ENCODE measurements at regions not wholly inside any gene's neighbourhood (a gene's known extent, or its start where the extent isn't known, plus 50 kb on each side); places are given as distances from the start of the nearest gene placed in this dataset.

GRCh38 chr11:115843111-115843510, 338.9 kb upstream of the CADM1 start:
- no peak for DNase-seq (ENCODE audit: low spot score)

GRCh38 chr11:115820026-115820425, 315.8 kb upstream of the CADM1 start:
- DNase-seq (ENCODE audit: low spot score) = no peak

DNA sequence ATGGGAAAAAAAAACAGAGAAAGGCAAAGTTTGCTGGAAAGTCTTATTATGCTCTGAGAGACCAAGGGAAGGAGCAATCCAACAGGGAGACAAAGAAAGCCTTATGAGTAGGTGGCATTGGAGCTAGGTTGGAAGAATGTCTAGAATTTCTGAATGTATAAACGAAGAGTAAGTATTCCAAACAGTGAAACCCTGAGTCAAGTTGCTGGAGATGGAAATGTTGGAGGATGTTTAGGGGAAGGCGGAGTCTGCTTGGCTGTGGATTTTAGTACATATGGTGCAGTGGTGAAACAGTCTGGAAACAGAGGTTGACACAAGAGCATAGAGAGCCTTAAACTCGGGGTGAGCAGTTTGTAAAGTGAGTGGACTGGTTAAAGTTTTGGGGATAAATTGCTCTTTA, 314.8 kb upstream of the CADM1 start:
- DNase-seq (ENCODE audit: low spot score) = no peak

DNA sequence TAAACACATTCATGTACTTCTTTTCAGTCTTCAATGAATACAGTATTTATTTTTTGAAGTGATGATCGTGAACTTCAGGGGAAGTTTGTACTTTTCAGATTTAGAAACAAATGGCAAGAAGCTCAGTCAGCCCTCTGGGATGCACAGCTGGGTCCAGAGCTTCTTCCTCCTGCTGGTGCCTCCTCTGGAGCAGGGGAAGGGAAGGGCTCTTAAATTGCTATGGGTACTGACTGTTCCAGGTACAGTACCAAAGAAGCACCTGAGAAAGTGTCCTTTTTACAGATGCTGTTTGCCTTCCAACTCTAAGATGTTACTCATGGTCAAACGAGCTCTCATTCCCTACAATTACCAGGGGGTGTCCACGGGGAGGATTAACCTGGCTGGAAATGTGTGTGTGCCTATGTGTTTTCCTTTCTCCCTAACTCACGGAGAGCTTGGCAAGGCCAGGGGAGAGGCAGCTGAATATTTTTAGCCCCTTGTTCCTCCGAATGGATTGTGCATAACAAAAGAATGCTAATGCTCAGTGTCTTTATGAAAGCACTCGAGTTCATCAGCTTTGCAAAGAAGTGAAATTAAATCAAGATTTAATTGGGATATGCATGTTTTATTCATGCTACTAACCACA, 313.7 kb upstream of the CADM1 start:
- DNase-seq (ENCODE audit: low spot score) = no peak

GRCh38 chr11:115808351-115808940, 304.2 kb upstream of the CADM1 start:
- DNase-seq (ENCODE audit: low spot score) = no peak

DNA sequence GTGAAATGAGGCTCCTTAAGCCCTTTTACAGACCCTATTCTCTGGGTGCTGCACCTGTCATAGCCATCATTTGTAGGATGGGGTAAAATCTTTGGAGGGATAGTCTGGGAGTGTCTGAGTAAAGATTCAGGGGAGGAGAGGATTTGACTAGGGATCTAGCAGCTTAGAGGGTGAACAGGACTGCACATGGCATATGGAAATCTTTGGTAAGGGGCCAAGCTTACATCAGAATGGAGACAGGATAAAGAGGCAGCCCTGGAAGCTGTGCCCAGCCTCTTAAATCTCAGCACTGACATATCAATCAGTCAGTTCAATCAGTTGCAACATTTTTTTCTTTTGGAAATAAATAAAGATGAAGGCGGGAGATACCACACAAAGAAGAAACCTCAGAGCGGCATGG, 301.8 kb upstream of the CADM1 start:
- DNase-seq (ENCODE audit: low spot score) = no peak

GRCh38 chr11:115803073-115803740, 299.0 kb upstream of the CADM1 start:
- DNase-seq (ENCODE audit: low spot score) = no peak

- no peak for DNase-seq (ENCODE audit: low spot score)
Measured at GRCh38 chr11:115802641-115803040, 298.4 kb upstream of the CADM1 start.

DNA sequence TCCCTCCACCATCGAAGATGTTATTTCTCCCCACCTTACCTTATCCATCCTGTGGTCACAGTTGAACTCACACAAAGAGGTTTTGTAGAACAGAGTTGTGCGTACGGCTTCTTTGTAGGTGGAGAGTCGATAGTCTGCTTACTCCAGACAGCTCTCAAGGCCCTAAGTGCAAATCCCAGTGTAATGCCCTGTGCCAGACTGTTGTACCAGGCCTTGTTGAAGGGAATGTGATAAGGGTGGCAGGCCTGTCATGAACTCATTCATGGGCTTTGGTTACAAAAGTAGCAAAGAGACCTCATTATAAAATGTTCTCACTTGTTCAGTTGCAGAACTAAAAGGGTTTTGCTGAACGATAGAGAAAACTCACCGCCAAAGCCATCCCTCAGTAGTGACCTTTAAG, 288.7 kb upstream of the CADM1 start:
- DNase-seq (ENCODE audit: low spot score) = no peak

- no peak for DNase-seq (ENCODE audit: low spot score)
Measured at GRCh38 chr11:115787302-115787701, 283.1 kb upstream of the CADM1 start.

DNA sequence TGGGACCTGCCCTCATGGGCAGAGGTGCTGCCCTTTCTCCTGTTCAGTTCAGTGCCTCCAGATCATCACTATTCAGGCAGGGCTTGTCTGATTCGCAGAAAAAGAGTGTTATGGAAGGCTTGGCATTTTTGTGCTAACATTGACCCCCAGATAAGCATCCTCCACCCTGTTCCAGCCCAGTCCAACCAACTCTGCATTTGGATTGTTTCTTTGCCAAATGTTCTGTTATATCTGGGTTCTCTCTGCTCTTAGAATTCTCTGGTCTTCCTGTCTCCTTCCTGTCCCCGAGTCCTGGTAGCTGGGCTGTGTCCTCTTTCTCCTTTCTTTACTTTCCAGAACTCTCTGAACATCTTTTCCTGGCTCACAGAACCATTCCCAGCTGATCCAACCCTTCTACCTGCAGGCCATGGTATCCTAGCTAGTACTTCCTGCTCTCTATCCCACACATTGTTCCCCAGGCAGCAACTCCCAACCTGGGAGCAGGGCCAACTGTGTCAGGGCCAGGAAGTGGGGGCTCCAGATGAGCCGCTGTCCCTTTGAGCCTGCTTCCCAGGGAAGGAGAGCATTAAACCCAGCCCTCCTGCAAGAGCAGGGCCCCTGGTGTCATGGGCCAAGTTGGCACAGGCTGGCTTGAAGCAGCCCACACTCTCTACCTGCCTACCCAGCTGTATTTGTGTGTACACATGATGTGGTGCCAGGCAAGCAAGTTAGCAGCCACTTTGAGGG, 280.7 kb upstream of the CADM1 start:
- DNase-seq (ENCODE audit: low spot score) = no peak

GRCh38 chr11:115780646-115781362, 276.6 kb upstream of the CADM1 start:
- DNase-seq (ENCODE audit: low spot score) = no peak

DNA sequence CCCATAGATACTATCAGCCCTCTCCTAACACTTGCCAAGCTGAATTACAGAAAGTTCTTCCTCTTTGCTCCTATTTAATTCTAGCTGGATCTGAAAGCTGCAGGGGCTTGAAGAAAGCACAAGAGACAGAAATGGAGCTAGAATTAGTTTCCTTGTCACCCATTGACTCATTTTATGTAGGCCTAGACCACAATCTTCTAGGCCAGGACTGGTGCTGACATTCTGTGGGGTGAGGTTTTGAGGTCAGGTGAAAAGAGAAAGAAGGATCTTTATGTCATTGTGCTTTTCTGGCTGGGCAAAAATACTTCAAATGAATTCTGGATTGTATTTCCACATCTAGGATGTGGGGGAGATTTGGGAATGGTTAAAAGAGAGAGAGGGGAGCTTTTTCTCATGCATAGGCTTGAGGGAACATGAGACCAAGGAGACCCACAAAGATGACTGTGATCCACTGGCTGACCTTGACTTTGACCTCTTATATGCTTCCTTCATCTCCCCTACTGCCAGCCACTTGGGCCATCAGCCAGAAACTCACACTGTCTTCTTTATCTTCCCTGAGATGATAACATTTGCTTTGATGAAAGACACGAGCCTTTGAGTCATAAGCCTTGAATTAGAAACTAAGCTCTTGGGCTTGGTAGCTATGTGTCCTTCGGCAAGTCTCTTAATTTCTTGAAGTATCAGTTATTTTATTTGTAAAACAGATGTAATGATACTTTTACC, 274.9 kb upstream of the CADM1 start:
- DNase-seq (ENCODE audit: low spot score) = no peak

GRCh38 chr11:115776916-115777315, 272.7 kb upstream of the CADM1 start:
- DNase-seq (ENCODE audit: low spot score) = no peak

GRCh38 chr11:115775846-115776245, 271.6 kb upstream of the CADM1 start:
- no peak for DNase-seq (ENCODE audit: low spot score)

DNA sequence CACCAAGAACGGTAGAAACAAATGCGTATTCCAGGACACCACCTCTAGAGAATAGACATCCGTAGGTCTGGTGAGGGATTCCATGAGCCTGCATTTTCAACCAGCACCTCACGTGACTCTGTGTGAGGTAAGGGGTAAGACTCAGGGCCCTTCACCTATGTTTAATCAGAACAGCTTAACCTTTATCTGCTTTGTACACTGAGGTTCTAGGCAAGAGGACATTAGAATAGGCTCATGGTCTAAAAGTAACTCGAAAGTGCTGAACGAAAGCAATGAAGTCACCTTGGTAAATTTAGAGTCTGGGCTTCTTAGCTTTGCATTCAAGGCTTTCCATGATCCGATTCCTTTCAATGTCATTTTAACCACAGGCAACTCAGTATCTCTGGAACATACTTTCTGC, 270.5 kb upstream of the CADM1 start:
- no peak for DNase-seq (ENCODE audit: low spot score)

DNA sequence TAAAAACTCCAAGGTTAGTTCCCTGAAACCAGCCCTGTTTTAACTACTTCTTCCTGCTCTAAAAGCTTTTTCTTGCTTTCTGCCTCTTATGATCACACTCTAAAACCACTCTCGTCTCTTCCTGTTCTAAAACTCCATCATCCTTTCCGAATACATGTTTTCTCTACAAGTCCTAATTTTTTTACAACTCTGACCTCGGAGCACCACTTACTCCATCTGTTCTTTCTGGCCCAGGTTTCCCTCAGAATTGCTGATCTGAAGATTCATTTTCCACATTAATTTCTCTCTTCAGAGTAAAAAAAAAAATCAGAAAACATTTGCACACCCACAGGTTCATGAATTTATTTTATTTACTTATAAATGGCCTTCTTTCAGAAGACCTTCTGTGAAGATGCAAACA, 265.7 kb upstream of the CADM1 start:
- DNase-seq (ENCODE audit: low spot score) = no peak

DNA sequence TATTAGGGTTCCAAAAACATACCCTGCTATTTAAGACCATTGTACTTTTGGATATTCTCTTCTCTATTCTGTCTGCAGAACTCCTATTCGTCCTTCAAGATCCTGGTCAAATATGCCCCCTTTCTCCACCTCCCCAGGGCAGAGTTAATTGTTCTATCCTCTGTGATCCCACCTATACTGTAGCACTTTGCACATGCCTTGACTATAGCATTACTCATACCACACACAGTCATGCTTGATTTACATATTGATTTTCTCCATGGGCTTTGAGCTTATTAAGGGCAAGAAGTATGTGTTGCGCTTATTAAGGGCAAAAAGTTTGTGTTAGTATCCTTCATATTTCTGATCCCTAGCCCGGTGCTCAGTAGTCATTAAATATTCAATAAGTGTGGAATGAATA, 263.7 kb upstream of the CADM1 start:
- DNase-seq (ENCODE audit: low spot score) = no peak

GRCh38 chr11:115767047-115767802, 263.0 kb upstream of the CADM1 start:
- no peak for DNase-seq (ENCODE audit: low spot score)

- no peak for DNase-seq (ENCODE audit: low spot score)
Measured at GRCh38 chr11:115766561-115766960, 262.3 kb upstream of the CADM1 start.

DNA sequence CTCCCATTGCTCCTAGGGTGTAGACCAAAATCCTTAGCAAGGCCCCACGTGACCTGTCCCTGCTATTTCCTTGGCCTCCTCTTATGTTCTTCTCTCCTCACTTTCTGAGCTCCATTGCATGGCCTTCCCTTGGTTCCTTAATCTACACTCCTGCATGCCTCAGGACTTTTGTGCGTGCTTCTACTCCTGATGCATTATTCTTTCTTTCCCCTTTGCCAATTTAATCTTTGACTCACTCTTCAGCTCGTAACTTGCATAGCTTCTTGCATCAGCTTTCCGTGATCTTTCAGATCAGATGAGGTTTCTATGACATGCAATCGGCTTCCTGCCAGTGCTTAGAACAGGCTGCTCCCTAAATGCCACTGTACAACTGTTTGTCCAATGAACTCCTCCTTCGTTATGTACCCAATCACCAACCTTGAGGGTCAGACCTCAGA, 261.6 kb upstream of the CADM1 start:
- DNase-seq (ENCODE audit: low spot score) = no peak

Data from kidney capillary endothelial cell (primary cell).